ENCODE measurements at regions not wholly inside any gene's neighbourhood (a gene's known extent, or its start where the extent isn't known, plus 50 kb on each side); places are given as distances from the start of the nearest gene placed in this dataset.

- ChIA-PET POLR2A (no interaction called here), CTCF (ENCODE audit: low intra/inter-chr PET ratio, low total read pairs) (no interaction called here)
- Histone ChIP-seq H3K4me1 (ENCODE audit: insufficient read depth, low read length) (no peaks in the 10 kb centered on the region), H3K27me3 (ENCODE audit: control insufficient read depth in 1 of 2, insufficient read depth in 2 of 2, low read length in 2 of 2) (no peaks in the 10 kb centered on the region), H3K36me3 (replicated peaks in 1 of 2; ENCODE audit: control insufficient read depth in 1 of 2, insufficient read depth in 2 of 2, low read length in 2 of 2) (no peaks in the 10 kb centered on the region), H3K9me3 (ENCODE audit: low read length) (no peaks in the 10 kb centered on the region), H4K20me1 (ENCODE audit: insufficient read depth, low read length) (no peaks in the 10 kb centered on the region), H3K4me3 (replicated peaks in 1 of 3; ENCODE audit: insufficient read depth in 1 of 3, low read depth in 2 of 3, low read length in 3 of 3) (no peak overlapping the region), H3K4me2 (ENCODE audit: low read depth, low read length) (no peak overlapping the region), H3K27ac (ENCODE audit: extremely low read length, insufficient read depth, low read length) (no peak overlapping the region), H2AFZ (ENCODE audit: low read length) (no peak overlapping the region), H3K79me2 (ENCODE audit: insufficient read depth, low read length) (no peaks in the 10 kb centered on the region), H3K9ac (ENCODE audit: insufficient read depth, low read depth, low read length) (no peak overlapping the region)
- no peak for FAIRE-seq
- ATAC-seq, result no peak
- DNase-seq (ENCODE audit: low spot score), result no peak
- TF ChIP-seq KDM2A (CRISPR knock-in tag; IDR thresholded peaks at IDR 0.05; ENCODE audit: borderline replicate concordance, low read depth), result no peak
- TF ChIP-seq ZNF549 (CRISPR knock-in tag; IDR thresholded peaks at IDR 0.05), result no peak
- no peak for TF ChIP-seq NFATC3 (CRISPR knock-in tag; IDR thresholded peaks at IDR 0.05)
- no peak for TF ChIP-seq TOE1 (CRISPR knock-in tag; IDR thresholded peaks at IDR 0.05)
- no peak for TF ChIP-seq PHF5A (CRISPR knock-in tag; IDR thresholded peaks at IDR 0.05; ENCODE audit: low read depth, unreplicated experiment)
- no peak for TF ChIP-seq IRX3 (CRISPR knock-in tag; IDR thresholded peaks at IDR 0.05; ENCODE audit: borderline replicate concordance, low read depth)
- TF ChIP-seq ZNF780A (CRISPR knock-in tag; IDR thresholded peaks at IDR 0.05), result no peak
- no peak for TF ChIP-seq ZBTB33 (CRISPR knock-in tag; IDR thresholded peaks at IDR 0.05)
- TF ChIP-seq KLF9 (CRISPR knock-in tag; IDR thresholded peaks at IDR 0.05; ENCODE audit: low read depth), result no peak
- TF ChIP-seq MAF1 (CRISPR knock-in tag; IDR thresholded peaks at IDR 0.05; ENCODE audit: borderline replicate concordance), result no peak
- TF ChIP-seq TRIM22 (IDR thresholded peaks at IDR 0.05), result no peak
- no TSS peak for BruUV-seq (replicated peaks)
- intact Hi-C loops (cut with micrococcal nuclease; ENCODE audit: unreplicated experiment), result no loop called here
- in situ Hi-C loops (cut with HindIII; ENCODE audit: extremely low pct_ligation_motif_present, low pct_unique_long_range_greater_than_20kb), result no loop called here
These were observed 112.4 kb upstream of the PRLR start for GRCh38 chr5:35342664-35343063.

All from HepG2 (cell line).